Panc1 (cell line): ENCODE measurements at regions not wholly inside any gene's neighbourhood (a gene's known extent, or its start where the extent isn't known, plus 50 kb on each side); places are given as distances from the start of the nearest gene placed in this dataset.

Source experiments
- ATAC-seq: fragments of 200-7000 bp; cut with Tn5 transposase; 2 replicates; pipeline ENCODE4 v1.9.1; 2020; ENCODE audit warnings: mild to moderate bottlenecking, moderate library complexity
- BruUV-seq: library from RNA; stranded (reverse); fragments of 400-500 nt; replicated peaks from 2 replicates; lab custom pipeline; 2021; lab: Mats Ljungman, UMichigan
- CTCF ChIA-PET: fragments of 300-600 bp; sonication (Branson Sonifier 250); formaldehyde crosslinking; loops from one replicate; lab custom pipeline; 2022; ENCODE audit warnings: antibody characterized with exemption; lab: Charles Lee
- POLR2A ChIA-PET: fragments of 300-600 bp; sonication (Branson Sonifier 250); formaldehyde crosslinking; loops from one replicate; lab custom pipeline; 2022; ENCODE audit warnings: antibody characterized with exemption; lab: Charles Lee
- DNase-seq: peaks from one replicate; pipeline ENCODE4 v3.0.0-alpha.2; 2010; ENCODE audit warnings: low read depth, low spot score
- H3K27ac ChIP-seq: 2 replicates; pipeline ENCODE4 v1.5.1; 2011; ENCODE audit warnings: mild to moderate bottlenecking, low read length, inconsistent platforms
- H3K27me3 ChIP-seq: fragments of 200-500 bp; sonication (Bioruptor generic); 2 replicates; pipeline ENCODE4 v1.6.0; 2014; ENCODE audit warnings: low read length, inconsistent platforms; ENCODE audit not compliant: control insufficient read depth, insufficient read depth
- H3K36me3 ChIP-seq: fragments of 200-500 bp; sonication (Bioruptor generic); 2 replicates; pipeline ENCODE4 v1.5.1; 2014; ENCODE audit warnings: inconsistent platforms, mild to moderate bottlenecking, low read length, moderate library complexity; ENCODE audit not compliant: control insufficient read depth, insufficient read depth
- H3K4me1 ChIP-seq: 2 replicates; pipeline ENCODE4 v1.5.1; 2011; ENCODE audit warnings: inconsistent platforms, mild to moderate bottlenecking, low read length, moderate library complexity; ENCODE audit not compliant: control insufficient read depth, insufficient read depth
- H3K4me3 ChIP-seq, 2 experiments: 2 replicates each; pipeline ENCODE4 v1.5.1; 2011 to 2012; ENCODE audit warnings: low read depth in 2 of 2, low read length in 2 of 2, mild to moderate bottlenecking in 2 of 2, inconsistent platforms in 1 of 2, moderate library complexity in 1 of 2
- H3K9me3 ChIP-seq: fragments of 200-500 bp; sonication (Bioruptor generic); 2 replicates; pipeline ENCODE4 v1.5.1; 2014; ENCODE audit warnings: low read depth, mild to moderate bottlenecking, inconsistent platforms, low read length, moderate library complexity; ENCODE audit not compliant: control insufficient read depth, insufficient read depth
- CTCF ChIP-seq: fragments of 450-650 bp; IDR thresholded peaks from 2 replicates; pipeline ENCODE4 v1.5.1; 2017; ENCODE audit warnings: mild to moderate bottlenecking
- POLR2AphosphoS5 ChIP-seq: IDR thresholded peaks from 2 replicates; pipeline ENCODE4 v1.6.1; 2012; ENCODE audit warnings: mild to moderate bottlenecking, low read depth, low read length, moderate library complexity
- REST ChIP-seq, 2 experiments: IDR thresholded peaks; 2 replicates each; pipeline ENCODE4 v1.6.1; 2011 to 2012; ENCODE audit warnings: low read depth in 2 of 2, control low read depth in 1 of 2, low read length in 1 of 2, mild to moderate bottlenecking in 1 of 2, moderate library complexity in 1 of 2; ENCODE audit not compliant: insufficient read depth in 1 of 2
- SIN3A ChIP-seq: IDR thresholded peaks from 2 replicates; pipeline ENCODE4 v1.6.1; 2012; ENCODE audit warnings: low read depth, mild to moderate bottlenecking, low read length, moderate library complexity, borderline replicate concordance; ENCODE audit not compliant: insufficient read depth
- TCF7L2 ChIP-seq: IDR thresholded peaks from 2 replicates; pipeline ENCODE4 v1.6.1; 2011; ENCODE audit warnings: mild to moderate bottlenecking, low read depth, low read length, inconsistent platforms
- in situ Hi-C: cut with HindIII; loops from 2 replicates; pipeline ENCODE4 v1.10.0; 2016; ENCODE audit warnings: low sequenced_read_pairs, low pct_unique_long_range_greater_than_20kb
- intact Hi-C: fragments of 100-400 bp; cut with micrococcal nuclease; formaldehyde crosslinking; loops from one replicate; pipeline ENCODE4 v1.10.0; 2022; ENCODE audit not compliant: unreplicated experiment

GRCh38 chr5:168238463-168238862, 53.0 kb upstream of the WWC1 start:
- Histone ChIP-seq H3K9me3 (no peaks in the 10 kb centered on the region), H3K4me1 (no peaks in the 10 kb centered on the region), H3K27ac (no peak overlapping the region), H3K4me3 (no peak overlapping the region), H3K27me3 (no peaks in the 10 kb centered on the region; the same call in 1 of the 2 replicates), H3K36me3 (no peaks in the 10 kb centered on the region)
- intact Hi-C loops, result no loop called here
- DNase-seq (no peak), ATAC-seq (no peak)
- in situ Hi-C loops, result no loop called here
- TF ChIP-seq REST (IDR thresholded peaks at IDR 0.05; ENCODE audit: insufficient read depth in 1 of 2, low read depth in 2 of 2, low read length in 1 of 2) (no peak), SIN3A (no peak), TCF7L2 (no peak), POLR2AphosphoS5 (no peak), CTCF (no peak)
- BruUV-seq, result no TSS peak
- POLR2A ChIA-PET, result interaction anchor here (0.6 kb wide), 1 partner anchor 412 kb away, joined by 3 read pairs; no protein-coding TSS in a partner anchor
- CTCF ChIA-PET, result no interaction called here

GRCh38 chr5:168239325-168239724, 52.1 kb upstream of the WWC1 start:
- DNase-seq (no peak), ATAC-seq (no peak)
- no peak overlapping the region for H3K4me3 ChIP-seq
- H3K9me3 ChIP-seq, result no peaks in the 10 kb centered on the region
- no peaks in the 10 kb centered on the region; the same call in 1 of the 2 replicates for H3K27me3 ChIP-seq
- ChIA-PET POLR2A (no interaction called here), CTCF (no interaction called here)
- TF ChIP-seq SIN3A (no peak), POLR2AphosphoS5 (no peak), TCF7L2 (no peak), CTCF (no peak), REST (IDR thresholded peaks at IDR 0.05; ENCODE audit: insufficient read depth in 1 of 2, low read depth in 2 of 2, low read length in 1 of 2) (no peak)
- H3K27ac ChIP-seq, result no peak overlapping the region
- intact Hi-C loops (no loop called here), in situ Hi-C loops (no loop called here)
- no peaks in the 10 kb centered on the region for H3K36me3 ChIP-seq
- no TSS peak for BruUV-seq
- H3K4me1 ChIP-seq, result no peaks in the 10 kb centered on the region
